Immature natural killer cell (primary cell): ENCODE measurements at regions not wholly inside any gene's neighbourhood (a gene's known extent, or its start where the extent isn't known, plus 50 kb on each side); places are given as distances from the start of the nearest gene placed in this dataset.
A peak's percentile ranks its signal among the peaks of the same experiment; 100 is the strongest.

ENCODE experiments used
- DNase-seq, 3 donors: peaks; one replicate each; pipeline ENCODE4 v3.0.0; 2022; ENCODE audit warnings: mixed read lengths in 1 of 3
- H3K27ac Mint-ChIP-seq, 6 donors: one replicate each; pipeline ENCODE4 v1.8.0; 2020; ENCODE audit warnings: mixed read lengths in 6 of 6, mild to moderate bottlenecking in 5 of 6, inconsistent platforms in 4 of 6, moderate library complexity in 3 of 6
- H3K27me3 Mint-ChIP-seq, 3 donors: one replicate each; pipeline ENCODE4 v1.8.0; 2020 to 2021; ENCODE audit warnings: low read depth in 3 of 3, mild to moderate bottlenecking in 3 of 3, mixed read lengths in 3 of 3, moderate library complexity in 3 of 3, inconsistent platforms in 1 of 3
- H3K36me3 Mint-ChIP-seq, 3 donors: one replicate each; pipeline ENCODE4 v1.8.0; 2020; ENCODE audit warnings: mixed read lengths in 3 of 3, inconsistent platforms in 2 of 3, mild to moderate bottlenecking in 2 of 3
- H3K4me1 Mint-ChIP-seq, 2 donors: one replicate each; pipeline ENCODE4 v1.8.0; 2020; ENCODE audit warnings: inconsistent platforms in 2 of 2, mild to moderate bottlenecking in 2 of 2, mixed read lengths in 2 of 2, moderate library complexity in 1 of 2
- H3K4me3 Mint-ChIP-seq, 5 donors: one replicate each; pipeline ENCODE4 v1.8.0; 2020; ENCODE audit warnings: mild to moderate bottlenecking in 5 of 5, mixed read lengths in 5 of 5, inconsistent platforms in 3 of 5, moderate library complexity in 3 of 5
- H3K9me3 Mint-ChIP-seq, 6 donors: one replicate each; pipeline ENCODE4 v1.8.0; 2020; ENCODE audit warnings: mild to moderate bottlenecking in 6 of 6, mixed read lengths in 6 of 6, inconsistent platforms in 4 of 6, moderate library complexity in 3 of 6

DNA sequence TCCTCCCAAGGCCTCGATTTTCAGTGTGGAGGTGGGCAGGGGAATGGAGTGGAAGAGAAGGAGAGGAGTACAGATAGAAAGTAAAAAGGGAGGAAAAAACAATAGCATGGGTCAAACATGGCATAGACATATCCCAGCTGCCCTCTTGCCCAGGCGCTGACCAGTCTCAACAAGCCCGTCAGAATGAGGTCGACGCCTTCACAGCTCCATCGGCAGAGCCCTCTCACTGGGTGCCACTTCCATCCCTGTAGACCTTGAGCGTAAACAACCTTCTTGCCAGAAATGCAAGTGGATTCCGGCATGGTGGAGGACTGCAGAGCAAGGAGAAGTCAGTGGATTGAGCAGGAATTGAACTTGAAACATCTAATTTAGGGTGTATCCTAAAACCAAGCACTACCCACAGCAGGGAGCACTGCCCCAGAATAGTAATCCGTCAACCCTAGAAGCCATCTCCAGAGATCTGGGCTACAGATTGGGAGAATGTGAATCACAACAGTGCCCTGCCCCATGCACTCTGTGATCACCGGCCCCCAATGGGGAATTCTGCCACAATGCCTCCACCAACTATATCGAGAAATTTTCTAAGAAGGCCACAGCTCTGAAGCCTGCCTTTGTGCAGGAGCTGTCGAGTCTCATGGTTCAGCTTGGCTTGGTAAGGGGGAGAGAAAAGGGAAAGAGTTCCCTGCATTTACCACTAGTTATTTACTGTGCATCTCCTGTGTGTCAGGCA lies 190.1 kb downstream of the UACA start:
- no peak overlapping the region for H3K27ac Mint-ChIP-seq
- H3K4me1 Mint-ChIP-seq: no peaks in the 10 kb centered on the region
- peaks cover 3 to 4% (median 3%) of the 10 kb centered on the region in 3 donors for H3K36me3 Mint-ChIP-seq
- no peak for DNase-seq
- peaks cover 4 to 11% (median 9%) of the 10 kb centered on the region in 3 donors for H3K27me3 Mint-ChIP-seq
- peaks cover 0 to 3% (median 0%) of the 10 kb centered on the region in 6 donors for H3K9me3 Mint-ChIP-seq
- no peak overlapping the region for H3K4me3 Mint-ChIP-seq

DNA sequence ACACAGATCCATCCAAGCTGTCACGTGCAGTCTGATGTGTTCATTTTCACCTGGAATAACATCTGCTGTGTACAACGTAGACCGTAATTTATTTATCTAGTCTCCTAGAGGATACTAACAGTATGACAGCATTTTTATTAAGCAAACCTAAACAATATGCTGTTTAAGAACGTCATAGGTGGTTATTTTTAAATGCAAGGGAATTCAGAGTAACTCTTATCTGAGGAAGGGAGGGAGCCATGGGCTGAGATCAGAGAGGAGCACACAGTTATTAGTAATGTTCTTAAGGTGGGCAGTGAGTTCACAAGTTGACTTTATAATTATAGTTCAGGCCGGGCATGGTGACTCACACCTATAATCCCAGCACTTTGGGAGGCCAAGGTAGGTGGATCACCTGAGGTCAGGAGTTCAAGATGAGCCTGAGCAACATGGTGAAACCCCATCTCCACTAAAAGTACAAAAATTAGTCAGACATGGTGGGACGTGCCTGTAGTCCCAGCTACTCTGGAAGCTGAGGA lies 193.6 kb downstream of the UACA start:
- DNase-seq: no peak
- H3K27me3 Mint-ChIP-seq: peaks cover 0 to 9% (median 5%) of the 10 kb centered on the region in 3 donors
- no peaks in the 10 kb centered on the region for H3K4me1 Mint-ChIP-seq
- H3K27ac Mint-ChIP-seq: no peak overlapping the region
- no peak overlapping the region for H3K4me3 Mint-ChIP-seq
- peaks cover 3 to 4% (median 3%) of the 10 kb centered on the region in 3 donors for H3K36me3 Mint-ChIP-seq
- H3K9me3 Mint-ChIP-seq: peaks cover 0 to 3% (median 0%) of the 10 kb centered on the region in 6 donors

DNA sequence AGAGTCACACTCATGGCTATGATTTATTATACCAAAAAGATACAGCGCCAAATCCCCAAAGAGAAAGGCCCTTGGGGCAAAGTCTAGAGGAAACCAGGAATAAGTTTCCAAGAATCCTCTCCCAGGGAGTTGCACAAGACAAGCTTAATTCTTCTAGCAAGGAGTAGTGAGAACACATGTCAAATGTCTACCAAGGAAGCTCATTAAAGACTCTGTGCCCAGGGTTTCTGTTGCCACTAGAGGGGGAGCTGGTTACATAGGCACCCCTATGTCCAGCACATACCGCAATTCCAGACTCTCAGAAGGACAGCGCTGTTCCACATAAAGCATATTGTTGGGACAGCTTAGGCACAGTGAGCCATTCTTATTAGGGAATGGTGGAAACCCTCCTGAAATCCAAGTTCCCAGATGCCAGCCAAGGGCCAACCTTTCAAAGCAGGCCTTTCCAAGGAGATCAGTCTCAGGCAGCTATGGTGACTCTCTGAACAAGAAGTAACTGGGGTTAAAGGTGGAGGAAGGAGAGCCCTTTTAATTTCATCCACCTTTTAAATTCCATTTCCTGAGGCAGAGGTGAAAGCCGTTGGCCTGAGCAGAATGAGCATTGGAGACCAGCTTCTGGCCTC lies 194.2 kb downstream of the UACA start:
- Mint-ChIP-seq H3K27me3 (peaks cover 0 to 9% (median 3%) of the 10 kb centered on the region in 3 donors), H3K36me3 (peaks cover 2 to 4% (median 2%) of the 10 kb centered on the region in 3 donors), H3K9me3 (peaks cover 0 to 2% (median 0%) of the 10 kb centered on the region in 6 donors), H3K4me3 (no peak overlapping the region), H3K4me1 (no peaks in the 10 kb centered on the region), H3K27ac (no peak overlapping the region)
- no peak for DNase-seq

DNA sequence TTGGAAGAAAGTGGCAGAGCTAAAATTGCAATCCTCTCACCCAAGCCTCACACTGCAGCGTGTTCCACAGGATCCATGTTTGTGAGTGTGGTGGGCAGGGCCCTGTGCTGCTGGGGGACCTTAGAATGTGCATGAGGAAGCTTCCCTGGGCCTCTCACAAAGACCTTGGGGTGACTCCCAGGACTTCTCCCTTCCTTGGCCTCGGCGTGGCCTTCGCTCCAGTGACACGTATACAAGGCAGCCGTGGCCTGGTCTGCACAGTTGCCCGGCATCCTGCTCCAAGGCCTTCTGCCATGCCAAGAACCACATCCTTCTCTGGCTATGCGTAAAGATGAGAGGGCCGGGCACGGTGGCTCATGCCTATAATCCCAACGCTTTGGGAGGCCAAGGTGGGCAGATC lies 196.4 kb downstream of the UACA start:
- Mint-ChIP-seq H3K27ac (no peak overlapping the region), H3K9me3 (no peaks in the 10 kb centered on the region), H3K4me3 (no peak overlapping the region), H3K27me3 (peaks cover 3 to 8% (median 6%) of the 10 kb centered on the region in 3 donors), H3K36me3 (no peaks in the 10 kb centered on the region), H3K4me1 (no peaks in the 10 kb centered on the region)
- DNase-seq: no peak

DNA sequence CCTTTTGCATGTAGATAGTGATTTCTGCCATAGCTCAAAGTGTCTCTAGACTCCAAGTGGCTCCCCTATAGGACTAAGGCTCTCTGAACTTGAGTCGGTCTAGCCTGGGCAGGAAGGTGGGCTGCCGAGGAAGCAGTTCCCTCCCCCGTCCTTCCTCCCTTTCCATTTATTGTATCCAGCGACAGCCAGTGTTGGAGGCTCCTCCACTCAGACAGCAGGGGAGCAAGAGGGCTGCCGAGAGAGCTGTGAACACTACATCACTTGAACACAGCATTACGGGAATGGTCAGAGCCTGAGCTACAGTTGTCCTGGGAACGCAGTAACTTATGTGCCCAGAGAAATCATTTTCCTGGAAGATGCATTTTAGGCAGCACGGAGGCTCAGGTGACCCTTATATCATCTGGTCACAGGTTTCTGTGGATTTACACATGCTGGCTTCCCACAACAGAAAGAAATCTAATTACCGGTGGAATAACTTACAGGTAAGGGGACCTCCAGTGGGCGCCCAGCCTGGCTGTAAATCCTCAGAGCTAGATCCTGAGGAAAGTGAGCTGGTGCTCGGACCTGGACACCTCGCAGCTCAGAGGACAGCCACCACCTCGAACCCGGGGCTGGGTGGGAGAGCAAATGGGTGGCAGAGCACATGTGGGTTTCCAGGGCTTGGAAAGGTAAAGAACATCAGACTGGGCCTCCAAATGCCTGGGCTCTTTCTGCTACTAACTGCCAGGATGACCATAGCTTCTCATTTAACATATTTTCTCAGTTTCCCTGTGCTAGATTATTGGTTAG lies 197.1 kb downstream of the UACA start:
- peaks cover 3 to 12% (median 6%) of the 10 kb centered on the region in 3 donors for H3K27me3 Mint-ChIP-seq
- no peaks in the 10 kb centered on the region for H3K36me3 Mint-ChIP-seq
- no peaks in the 10 kb centered on the region for H3K4me1 Mint-ChIP-seq
- no peak overlapping the region for H3K4me3 Mint-ChIP-seq
- H3K9me3 Mint-ChIP-seq: no peaks in the 10 kb centered on the region
- no peak for DNase-seq
- H3K27ac Mint-ChIP-seq: no peak overlapping the region

DNA sequence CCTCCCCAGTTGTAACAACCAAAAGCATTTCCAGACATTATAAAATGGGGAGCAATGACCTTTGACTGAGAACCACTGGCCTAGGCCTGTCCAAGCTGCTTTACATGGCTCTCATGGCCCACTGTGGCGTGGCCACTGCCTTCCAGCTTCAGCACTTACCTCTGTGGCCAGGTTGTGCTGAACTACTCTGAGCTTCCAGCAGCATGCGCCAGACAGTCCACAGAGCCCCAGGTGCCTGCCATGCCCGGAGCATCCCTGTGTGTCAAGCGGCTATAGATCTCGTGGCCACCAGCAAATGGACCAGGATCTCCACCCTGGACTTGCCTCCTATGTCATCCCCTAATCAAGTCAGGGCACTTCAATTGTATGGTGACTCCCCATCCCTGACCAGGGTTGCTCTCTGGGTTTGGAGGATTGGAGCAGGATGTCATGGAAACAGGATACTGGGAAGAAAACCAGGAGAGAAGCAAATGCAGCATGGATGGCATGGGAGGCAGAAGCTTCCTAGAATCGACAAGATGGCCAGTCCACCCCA lies 199.7 kb downstream of the UACA start:
- Mint-ChIP-seq H3K27ac (no peak overlapping the region), H3K36me3 (no peaks in the 10 kb centered on the region), H3K4me1 (peaks cover 0 to 1% of the 10 kb centered on the region in 2 donors), H3K9me3 (no peaks in the 10 kb centered on the region), H3K27me3 (peaks cover 6 to 15% (median 6%) of the 10 kb centered on the region in 3 donors), H3K4me3 (no peak overlapping the region)
- DNase-seq: no peak

DNA sequence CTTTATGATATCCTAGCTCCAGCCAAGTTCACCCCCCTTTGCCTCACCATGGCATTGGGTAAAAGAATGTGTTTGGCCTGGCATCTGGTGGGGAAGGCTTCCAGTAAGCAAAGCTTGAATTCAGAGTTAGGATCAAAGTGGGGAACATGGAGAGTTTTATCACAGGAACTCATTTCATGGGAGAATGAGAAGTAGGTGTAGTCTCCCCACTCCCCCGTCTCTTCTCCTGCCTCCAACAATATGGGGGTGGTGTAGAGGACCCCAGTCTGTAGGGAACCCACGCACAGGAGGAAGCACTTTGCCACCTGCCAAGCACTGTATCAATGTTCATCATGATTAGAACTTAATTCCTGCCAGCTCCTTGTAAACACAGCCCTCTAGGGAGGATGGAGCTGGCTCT lies 200.5 kb downstream of the UACA start:
- Mint-ChIP-seq H3K27me3 (peaks cover 5 to 15% (median 6%) of the 10 kb centered on the region in 3 donors), H3K4me1 (peaks cover 0 to 1% of the 10 kb centered on the region in 2 donors), H3K36me3 (no peaks in the 10 kb centered on the region), H3K4me3 (no peak overlapping the region), H3K9me3 (no peaks in the 10 kb centered on the region), H3K27ac (no peak overlapping the region)
- DNase-seq: no peak

DNA sequence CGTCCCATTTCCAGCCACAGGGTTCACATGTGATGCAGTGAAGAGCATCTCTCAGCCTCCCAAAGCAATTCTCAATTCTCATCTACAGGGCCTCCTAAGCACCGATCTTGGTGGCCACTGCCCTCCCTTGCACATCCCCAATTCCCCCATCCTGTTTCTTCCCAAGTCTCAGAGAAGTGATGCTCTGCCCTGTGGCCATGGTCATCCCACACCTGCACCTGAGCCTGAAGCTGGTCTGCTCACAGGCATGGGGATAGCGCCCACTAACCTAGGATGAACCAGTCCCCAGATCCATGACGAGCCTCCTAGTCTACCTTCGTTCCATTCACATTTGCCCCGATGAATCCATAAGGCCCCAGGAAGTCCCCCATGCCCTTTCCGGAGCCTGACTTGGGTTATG lies 201.5 kb downstream of the UACA start:
- no peaks in the 10 kb centered on the region for H3K9me3 Mint-ChIP-seq
- H3K27ac Mint-ChIP-seq: no peak overlapping the region
- no peaks in the 10 kb centered on the region for H3K36me3 Mint-ChIP-seq
- no peak overlapping the region for H3K4me3 Mint-ChIP-seq
- peaks cover 5 to 15% (median 6%) of the 10 kb centered on the region in 3 donors for H3K27me3 Mint-ChIP-seq
- DNase-seq: no peak
- H3K4me1 Mint-ChIP-seq: peaks cover 0 to 1% of the 10 kb centered on the region in 2 donors

DNA sequence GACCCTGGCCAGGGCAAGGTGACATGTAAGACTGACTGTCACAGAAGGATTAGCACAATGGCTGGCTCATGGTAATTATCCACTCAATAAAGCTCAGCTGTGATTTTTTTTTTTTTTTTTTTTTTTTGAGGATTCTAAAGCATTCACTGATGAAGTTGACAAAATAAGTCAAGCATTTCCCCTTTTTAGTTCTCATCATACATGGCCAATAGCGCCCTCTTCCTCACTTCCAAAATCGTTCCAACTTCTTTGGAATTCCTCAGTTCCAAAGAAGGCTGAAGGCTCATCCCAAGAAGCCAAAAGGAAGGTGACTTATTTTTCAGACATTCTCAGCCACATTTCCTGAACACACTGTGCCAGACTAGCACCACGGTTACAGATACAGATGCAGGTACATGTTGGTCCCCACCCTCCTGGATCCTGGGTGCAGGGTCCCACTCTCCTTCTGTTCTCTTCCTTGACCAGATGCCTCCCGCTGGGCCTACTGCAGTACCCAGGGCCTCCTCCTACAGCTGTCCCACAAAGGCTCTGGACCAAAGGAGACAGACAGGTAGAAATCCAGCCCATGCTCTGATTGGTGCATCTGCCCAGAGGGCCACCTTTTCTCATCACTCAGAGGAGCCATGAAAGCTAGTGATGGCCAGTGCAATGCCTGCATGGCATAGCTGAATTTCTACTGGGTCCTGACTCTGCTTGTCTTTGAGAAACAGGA lies 202.6 kb downstream of the UACA start:
- H3K4me1 Mint-ChIP-seq: peaks cover 0 to 3% of the 10 kb centered on the region in 2 donors
- H3K9me3 Mint-ChIP-seq: no peaks in the 10 kb centered on the region
- no peak for DNase-seq
- H3K4me3 Mint-ChIP-seq: no peak overlapping the region
- H3K27me3 Mint-ChIP-seq: peaks cover 5 to 15% (median 6%) of the 10 kb centered on the region in 3 donors
- H3K36me3 Mint-ChIP-seq: no peaks in the 10 kb centered on the region
- H3K27ac Mint-ChIP-seq: no peak overlapping the region

DNA sequence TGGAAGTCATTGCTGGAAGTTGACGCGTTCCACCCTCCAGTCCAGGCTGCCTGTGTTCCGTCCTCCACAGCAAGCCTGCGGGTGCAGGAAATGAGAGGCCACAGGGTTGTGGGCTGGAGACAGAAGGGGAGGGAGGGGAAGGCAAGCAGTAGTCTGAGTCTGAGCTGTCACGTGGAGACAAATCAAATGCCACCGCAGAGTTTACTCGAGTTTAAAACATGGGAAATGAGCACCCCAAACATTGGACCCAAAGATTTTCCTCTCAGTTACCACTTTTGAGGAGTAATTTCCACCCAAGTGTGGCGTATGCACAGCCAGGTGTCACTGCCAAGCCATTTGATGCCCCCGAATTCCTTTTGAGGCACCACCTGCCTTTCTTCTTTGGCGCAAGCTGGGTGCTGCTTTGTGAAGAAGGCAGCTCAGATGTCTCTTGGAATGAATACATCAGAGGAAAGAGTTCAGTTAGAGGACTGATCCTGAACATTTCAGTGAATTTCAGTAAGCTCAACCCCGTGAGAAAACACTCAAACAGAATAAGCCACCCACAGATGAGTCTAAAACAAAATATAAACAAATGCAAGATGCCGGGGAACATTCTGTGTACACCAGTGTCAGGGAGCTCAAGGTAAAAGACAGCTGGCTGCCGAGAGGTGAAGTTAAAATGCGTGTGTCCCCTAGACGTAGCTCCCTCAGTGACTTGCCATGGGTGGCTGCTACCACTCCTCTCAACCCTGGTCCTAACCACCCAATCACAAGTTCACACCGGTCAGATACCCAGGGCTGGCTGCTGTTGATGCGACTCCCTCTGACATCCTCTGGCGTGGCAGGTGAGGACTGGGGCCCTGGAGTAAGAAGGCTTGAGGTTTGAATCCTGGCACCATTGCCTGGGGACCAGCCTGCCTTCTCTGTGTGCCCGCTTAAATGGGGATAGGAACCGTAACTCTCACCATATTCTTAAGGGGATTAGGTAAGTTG lies 203.8 kb downstream of the UACA start:
- peaks cover 4 to 15% (median 5%) of the 10 kb centered on the region in 3 donors for H3K27me3 Mint-ChIP-seq
- peak; percentile 57 to 67 (median 57) for DNase-seq
- no peaks in the 10 kb centered on the region for H3K9me3 Mint-ChIP-seq
- peak overlapping the region in 2 of 5 donors; percentile 23 to 38 for H3K4me3 Mint-ChIP-seq
- no peaks in the 10 kb centered on the region for H3K36me3 Mint-ChIP-seq
- no peak overlapping the region for H3K27ac Mint-ChIP-seq
- H3K4me1 Mint-ChIP-seq: peaks cover 0 to 5% of the 10 kb centered on the region in 2 donors

DNA sequence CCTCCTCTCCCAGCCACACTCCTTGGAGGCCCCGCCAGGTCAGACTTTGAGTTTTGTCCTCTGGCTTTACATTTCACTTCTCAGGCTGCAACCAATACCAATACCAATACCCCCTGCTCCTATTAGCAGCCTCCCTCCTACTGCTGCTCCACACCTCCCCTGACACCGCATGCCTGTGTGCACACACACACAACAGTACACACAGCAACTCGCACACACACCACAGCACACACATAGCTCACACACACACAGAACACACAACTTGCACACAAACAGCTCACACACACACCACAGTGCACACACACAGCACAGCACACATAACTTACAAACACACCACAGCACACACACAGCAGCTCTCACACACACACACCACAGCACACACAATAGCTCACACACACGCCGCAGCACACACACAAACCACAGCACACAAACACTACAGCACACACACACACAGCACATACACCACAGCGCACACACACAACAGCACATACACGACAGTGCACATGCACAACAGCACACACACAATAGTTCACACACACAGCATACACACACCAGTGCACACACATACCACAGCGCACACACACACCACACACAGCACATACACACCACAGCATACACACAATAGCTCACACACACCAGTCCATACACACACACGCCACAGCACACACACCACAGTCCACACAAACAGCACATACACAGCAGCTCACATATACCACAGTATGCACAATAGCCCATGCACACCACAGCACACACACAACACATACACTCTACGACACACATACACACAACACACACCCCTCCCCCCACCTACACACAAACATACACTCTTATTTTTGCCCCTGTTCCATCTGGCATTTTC lies 204.7 kb downstream of the UACA start:
- Mint-ChIP-seq H3K36me3 (no peaks in the 10 kb centered on the region), H3K4me3 (no peak overlapping the region), H3K27me3 (peaks cover 4 to 13% (median 5%) of the 10 kb centered on the region in 3 donors), H3K27ac (no peak overlapping the region), H3K9me3 (no peaks in the 10 kb centered on the region), H3K4me1 (peaks cover 0 to 5% of the 10 kb centered on the region in 2 donors)
- no peak for DNase-seq
